Natural killer cell (primary cell): ENCODE measurements at regions not wholly inside any gene's neighbourhood (a gene's known extent, or its start where the extent isn't known, plus 50 kb on each side); places are given as distances from the start of the nearest gene placed in this dataset.

ENCODE experiments used
- ATAC-seq, 3 donors: fragments of 150-1000 bp in 2 of 3; fragments of 200-7000 bp in 1 of 3; cut with Tn5 transposase; 1 replicate in 1 of 3; 2 replicates in 2 of 3; pipeline ENCODE4 v1.10.0; 2021; ENCODE audit warnings: mild to moderate bottlenecking in 2 of 3, moderate library complexity in 2 of 3
- DNase-seq, 2 donors: peaks; one replicate each; pipeline versions ENCODE4 v3.0.0 to v3.0.0-alpha.2; 2013 to 2021; ENCODE audit warnings: mixed read lengths in 1 of 2
- H3K27ac ChIP-seq: one replicate; pipeline ENCODE4 v1.5.1; 2013; ENCODE audit warnings: mild to moderate bottlenecking, low read length
- H3K27me3 ChIP-seq: one replicate; pipeline ENCODE4 v1.6.1; 2013; ENCODE audit warnings: low read length; ENCODE audit not compliant: control insufficient read depth, insufficient read depth
- H3K36me3 ChIP-seq: one replicate; pipeline ENCODE4 v1.6.1; 2013; ENCODE audit warnings: low read length; ENCODE audit not compliant: control insufficient read depth, insufficient read depth
- H3K4me1 ChIP-seq: one replicate; pipeline ENCODE4 v1.6.1; 2013; ENCODE audit warnings: low read length; ENCODE audit not compliant: control insufficient read depth, insufficient read depth
- H3K4me3 ChIP-seq: one replicate; pipeline ENCODE4 v1.5.1; 2013; ENCODE audit warnings: low read length
- H3K9me3 ChIP-seq: one replicate; pipeline ENCODE4 v1.6.1; 2013; ENCODE audit warnings: low read length; ENCODE audit not compliant: control insufficient read depth, insufficient read depth
- H3K27ac Mint-ChIP-seq, 2 donors: one replicate each; pipeline ENCODE4 v1.8.0; 2022; ENCODE audit warnings: mild to moderate bottlenecking in 2 of 2, mixed read lengths in 2 of 2, moderate library complexity in 1 of 2
- H3K27me3 Mint-ChIP-seq, 2 donors: one replicate each; pipeline ENCODE4 v1.8.0; 2022; ENCODE audit warnings: low read depth in 2 of 2, mixed read lengths in 2 of 2
- H3K36me3 Mint-ChIP-seq: one replicate; pipeline ENCODE4 v1.8.0; 2022; ENCODE audit warnings: mixed read lengths
- H3K4me1 Mint-ChIP-seq, 2 donors: one replicate each; pipeline ENCODE4 v1.8.0; 2022; ENCODE audit warnings: mixed read lengths in 2 of 2
- H3K4me3 Mint-ChIP-seq: one replicate; pipeline ENCODE4 v1.8.0; 2022; ENCODE audit warnings: mild to moderate bottlenecking, moderate library complexity, mixed read lengths
- H3K9me3 Mint-ChIP-seq, 2 donors: one replicate each; pipeline ENCODE4 v1.8.0; 2022; ENCODE audit warnings: mixed read lengths in 2 of 2
- WGBS: methylation state at CpG from one replicate; pipeline ENCODE4 v1.1.7; 2013; ENCODE audit warnings: missing lambda C conversion rate; ENCODE audit not compliant: insufficient coverage; 5-methylcytosine and 5-hydroxymethylcytosine counted together
- intact Hi-C: fragments of 100-400 bp; cut with micrococcal nuclease; formaldehyde crosslinking; loops from one replicate; pipeline ENCODE4 v1.14.2; 2022
- TF ChIP-seq, protein P1 (sequence below): fragments of 200-600 bp; IDR thresholded peaks from one replicate; pipeline ENCODE4 v1.8.0; 2022; ENCODE audit warnings: antibody characterized with exemption

DNA sequence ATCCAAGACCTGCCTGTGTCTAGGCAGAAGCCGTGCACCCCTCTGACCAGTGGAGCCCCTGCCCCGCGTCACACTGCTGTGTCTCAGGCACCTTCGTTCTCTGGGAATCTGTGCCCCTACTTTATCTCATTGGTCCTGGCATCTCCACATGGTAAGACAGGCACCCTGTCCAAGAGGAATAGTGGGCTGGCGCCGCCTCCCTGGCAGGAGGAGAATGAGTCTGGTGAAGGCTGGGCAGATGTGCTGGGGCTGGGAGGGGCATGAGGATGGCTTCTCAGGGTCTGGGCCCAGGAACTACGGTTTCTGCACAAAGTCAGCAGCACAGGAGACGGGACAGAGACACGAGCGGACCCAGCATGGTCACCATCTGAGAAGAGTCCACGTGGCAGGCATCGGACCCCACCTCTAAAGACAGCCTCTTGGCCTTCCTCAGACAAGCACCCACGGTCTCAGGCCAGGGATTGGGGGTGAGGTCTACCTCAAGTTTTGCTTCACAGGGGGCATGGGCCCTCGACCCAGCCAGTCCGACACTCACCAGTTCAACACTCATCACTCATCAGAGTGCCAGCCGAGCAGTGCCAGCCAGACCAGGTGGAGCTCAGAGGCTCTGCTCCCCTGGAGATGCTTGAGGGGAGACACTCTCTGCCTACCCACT is 306.7 kb downstream of the ADGRD1 start:
- DNase-seq (no peak), ATAC-seq (peak in 1 of 3 donors; percentile 24)
- intact Hi-C loops = no loop called here
- Mint-ChIP-seq H3K4me3 (no peak overlapping the region), H3K36me3 (no peaks in the 10 kb centered on the region), H3K27me3 (no peaks in the 10 kb centered on the region), H3K9me3 (no peaks in the 10 kb centered on the region), H3K4me1 (no peaks in the 10 kb centered on the region), H3K27ac (no peak overlapping the region)
- no peaks in the 10 kb centered on the region for H3K27me3 ChIP-seq
- no peaks in the 10 kb centered on the region for H3K36me3 ChIP-seq
- H3K27ac ChIP-seq = no peak overlapping the region
- H3K4me3 ChIP-seq = no peak overlapping the region
- H3K4me1 ChIP-seq = no peaks in the 10 kb centered on the region
- H3K9me3 ChIP-seq = no peaks in the 10 kb centered on the region
- TF ChIP-seq, protein P1, sequence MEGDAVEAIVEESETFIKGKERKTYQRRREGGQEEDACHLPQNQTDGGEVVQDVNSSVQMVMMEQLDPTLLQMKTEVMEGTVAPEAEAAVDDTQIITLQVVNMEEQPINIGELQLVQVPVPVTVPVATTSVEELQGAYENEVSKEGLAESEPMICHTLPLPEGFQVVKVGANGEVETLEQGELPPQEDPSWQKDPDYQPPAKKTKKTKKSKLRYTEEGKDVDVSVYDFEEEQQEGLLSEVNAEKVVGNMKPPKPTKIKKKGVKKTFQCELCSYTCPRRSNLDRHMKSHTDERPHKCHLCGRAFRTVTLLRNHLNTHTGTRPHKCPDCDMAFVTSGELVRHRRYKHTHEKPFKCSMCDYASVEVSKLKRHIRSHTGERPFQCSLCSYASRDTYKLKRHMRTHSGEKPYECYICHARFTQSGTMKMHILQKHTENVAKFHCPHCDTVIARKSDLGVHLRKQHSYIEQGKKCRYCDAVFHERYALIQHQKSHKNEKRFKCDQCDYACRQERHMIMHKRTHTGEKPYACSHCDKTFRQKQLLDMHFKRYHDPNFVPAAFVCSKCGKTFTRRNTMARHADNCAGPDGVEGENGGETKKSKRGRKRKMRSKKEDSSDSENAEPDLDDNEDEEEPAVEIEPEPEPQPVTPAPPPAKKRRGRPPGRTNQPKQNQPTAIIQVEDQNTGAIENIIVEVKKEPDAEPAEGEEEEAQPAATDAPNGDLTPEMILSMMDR = no peak
- 78% methylated on average over 16 of the region's 16 CpGs for WGBS

DNA sequence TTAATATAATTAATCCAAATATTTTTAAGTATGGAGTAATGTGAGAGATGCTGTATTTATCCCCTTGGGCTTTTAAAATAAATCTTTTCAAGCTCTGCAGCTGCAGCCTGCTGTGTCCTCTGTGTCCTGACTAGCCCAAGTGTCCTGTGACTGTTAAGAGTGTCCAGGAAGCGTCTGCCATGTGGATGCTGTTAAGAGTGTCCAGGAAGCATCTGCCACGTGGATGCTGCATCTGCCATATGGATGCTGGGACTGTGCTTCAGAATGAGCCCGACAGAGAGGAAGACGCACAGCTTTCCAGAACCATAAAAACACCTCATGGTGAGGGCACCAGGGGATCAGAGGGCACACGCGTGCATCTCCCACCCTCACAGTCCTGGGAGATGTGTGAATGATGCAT is 307.2 kb downstream of the ADGRD1 start:
- H3K4me3 ChIP-seq = no peak overlapping the region
- 76% methylated on average over 6 of the region's 6 CpGs for WGBS
- TF ChIP-seq, protein P1 = no peak
- no peaks in the 10 kb centered on the region for H3K4me1 ChIP-seq
- Mint-ChIP-seq H3K36me3 (no peaks in the 10 kb centered on the region), H3K4me3 (no peak overlapping the region), H3K4me1 (no peaks in the 10 kb centered on the region), H3K27me3 (no peaks in the 10 kb centered on the region), H3K27ac (no peak overlapping the region), H3K9me3 (no peaks in the 10 kb centered on the region)
- H3K36me3 ChIP-seq = no peaks in the 10 kb centered on the region
- ATAC-seq (no peak), DNase-seq (no peak)
- no peaks in the 10 kb centered on the region for H3K27me3 ChIP-seq
- no peaks in the 10 kb centered on the region for H3K9me3 ChIP-seq
- intact Hi-C loops = no loop called here
- no peak overlapping the region for H3K27ac ChIP-seq

DNA sequence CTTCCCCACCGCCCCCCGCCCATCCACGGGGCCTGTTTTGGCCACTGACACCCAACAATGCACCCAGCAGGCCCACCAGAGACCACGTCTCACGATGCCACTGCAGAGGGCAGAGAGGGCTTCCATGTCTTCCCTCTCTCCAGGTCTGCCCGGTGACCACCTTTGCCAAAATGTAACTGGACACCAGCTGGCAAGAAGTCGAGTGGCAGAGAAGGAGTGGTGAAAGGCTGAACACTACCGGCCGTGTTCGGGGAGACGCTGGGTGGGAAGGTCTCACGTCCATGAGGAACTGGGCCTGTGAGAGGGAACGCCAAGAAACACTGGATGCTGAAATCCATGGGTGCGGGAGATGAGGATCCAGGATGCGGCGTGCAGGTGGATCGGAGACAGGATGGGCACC is 308.2 kb downstream of the ADGRD1 start:
- Histone ChIP-seq H3K36me3 (no peaks in the 10 kb centered on the region), H3K27me3 (no peaks in the 10 kb centered on the region), H3K4me3 (no peak overlapping the region), H3K27ac (no peak overlapping the region), H3K9me3 (no peaks in the 10 kb centered on the region), H3K4me1 (no peaks in the 10 kb centered on the region)
- TF ChIP-seq, protein P1 = no peak
- ATAC-seq (no peak), DNase-seq (no peak)
- 92% methylated on average over 17 of the region's 17 CpGs for WGBS
- Mint-ChIP-seq H3K9me3 (no peaks in the 10 kb centered on the region), H3K27ac (no peak overlapping the region), H3K36me3 (no peaks in the 10 kb centered on the region), H3K4me1 (no peaks in the 10 kb centered on the region), H3K27me3 (no peaks in the 10 kb centered on the region), H3K4me3 (no peak overlapping the region)
- intact Hi-C loops = no loop called here

DNA sequence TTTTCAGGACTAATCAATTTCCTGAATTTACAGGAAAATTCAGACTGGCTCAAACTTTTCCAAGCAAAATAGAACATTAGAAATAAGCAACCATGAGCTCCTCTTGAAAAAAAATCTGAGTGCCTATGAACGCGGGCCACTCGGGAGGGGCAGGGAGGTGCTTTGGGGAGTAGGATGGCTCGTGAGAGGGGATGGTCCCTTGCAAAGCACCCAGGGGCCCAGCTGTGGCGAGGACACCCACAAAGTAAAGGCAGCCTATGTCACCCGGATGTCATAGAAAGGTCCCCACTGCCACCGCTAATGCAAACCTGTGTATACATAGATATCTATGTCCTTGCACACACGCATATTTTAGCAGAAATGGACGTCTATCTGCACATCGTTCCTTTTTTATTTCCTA is 309.9 kb downstream of the ADGRD1 start:
- Mint-ChIP-seq H3K4me1 (no peaks in the 10 kb centered on the region), H3K27ac (no peak overlapping the region), H3K27me3 (no peaks in the 10 kb centered on the region), H3K36me3 (no peaks in the 10 kb centered on the region), H3K9me3 (no peaks in the 10 kb centered on the region), H3K4me3 (no peak overlapping the region)
- H3K9me3 ChIP-seq = no peaks in the 10 kb centered on the region
- H3K4me1 ChIP-seq = no peaks in the 10 kb centered on the region
- H3K36me3 ChIP-seq = no peaks in the 10 kb centered on the region
- no peak for DNase-seq
- intact Hi-C loops = no loop called here
- no peak overlapping the region for H3K27ac ChIP-seq
- 84% methylated on average over 10 of the region's 10 CpGs for WGBS
- no peaks in the 10 kb centered on the region for H3K27me3 ChIP-seq
- no peak for ATAC-seq
- TF ChIP-seq, protein P1 = no peak
- H3K4me3 ChIP-seq = no peak overlapping the region
